ENCODE measurements at regions not wholly inside any gene's neighbourhood (a gene's known extent, or its start where the extent isn't known, plus 50 kb on each side); places are given as distances from the start of the nearest gene placed in this dataset.

GRCh38 chr13:30022256-30022655 lies 171.8 kb upstream of the UBL3 start:
- TF ChIP-seq CREB1 (IDR thresholded peaks at IDR 0.05; ENCODE audit: low read depth) (no peak), ZBTB7A (IDR thresholded peaks at IDR 0.05; ENCODE audit: low read depth) (no peak), EGR1 (IDR thresholded peaks at IDR 0.05) (no peak), YY1 (IDR thresholded peaks at IDR 0.05; ENCODE audit: low read depth) (no peak), REST (IDR thresholded peaks at IDR 0.05; ENCODE audit: low read depth) (no peak), TCF12 (IDR thresholded peaks at IDR 0.05; ENCODE audit: low read depth) (no peak), RAD21 (IDR thresholded peaks at IDR 0.05; ENCODE audit: low read depth) (no peak), TAF1 (IDR thresholded peaks at IDR 0.05; ENCODE audit: low read depth) (no peak), NFIC (IDR thresholded peaks at IDR 0.05) (no peak), CEBPB (IDR thresholded peaks at IDR 0.05) (no peak), EP300 (IDR thresholded peaks at IDR 0.05; ENCODE audit: borderline replicate concordance) (no peak), MAX (IDR thresholded peaks at IDR 0.05) (no peak), FOXM1 (IDR thresholded peaks at IDR 0.05; ENCODE audit: borderline replicate concordance, low read depth) (no peak), USF1 (IDR thresholded peaks at IDR 0.05) (no peak)

GRCh38 chr13:30021611-30022010 lies 171.2 kb upstream of the UBL3 start:
- TF ChIP-seq CEBPB (IDR thresholded peaks at IDR 0.05) (no peak), REST (IDR thresholded peaks at IDR 0.05; ENCODE audit: low read depth) (no peak), YY1 (IDR thresholded peaks at IDR 0.05; ENCODE audit: low read depth) (no peak), NFIC (IDR thresholded peaks at IDR 0.05) (no peak), EP300 (IDR thresholded peaks at IDR 0.05; ENCODE audit: borderline replicate concordance) (no peak), MAX (IDR thresholded peaks at IDR 0.05) (no peak)

GRCh38 chr13:30020726-30021312 lies 170.4 kb upstream of the UBL3 start:
- TF ChIP-seq TAF1 (IDR thresholded peaks at IDR 0.05; ENCODE audit: low read depth) (no peak), CREB1 (IDR thresholded peaks at IDR 0.05; ENCODE audit: low read depth) (no peak), REST (IDR thresholded peaks at IDR 0.05; ENCODE audit: low read depth) (peak; percentile 73)

GRCh38 chr13:30019648-30020626 lies 169.5 kb upstream of the UBL3 start:
- TF ChIP-seq YY1 (IDR thresholded peaks at IDR 0.05; ENCODE audit: low read depth) (no peak), NFIC (IDR thresholded peaks at IDR 0.05) (no peak), EGR1 (IDR thresholded peaks at IDR 0.05) (no peak), FOXM1 (IDR thresholded peaks at IDR 0.05; ENCODE audit: borderline replicate concordance, low read depth) (no peak), CREB1 (IDR thresholded peaks at IDR 0.05; ENCODE audit: low read depth) (no peak), TCF12 (IDR thresholded peaks at IDR 0.05; ENCODE audit: low read depth) (no peak), RAD21 (IDR thresholded peaks at IDR 0.05; ENCODE audit: low read depth) (no peak), EP300 (IDR thresholded peaks at IDR 0.05; ENCODE audit: borderline replicate concordance) (no peak), ZBTB7A (IDR thresholded peaks at IDR 0.05; ENCODE audit: low read depth) (no peak), REST (IDR thresholded peaks at IDR 0.05; ENCODE audit: low read depth) (no peak)

Data from Ishikawa (cell line).